ENCODE measurements at regions not wholly inside any gene's neighbourhood (a gene's known extent, or its start where the extent isn't known, plus 50 kb on each side); places are given as distances from the start of the nearest gene placed in this dataset.

GRCh38 chr5:5584236-5584745, 161.8 kb downstream of the ICE1 start:
- TF ChIP-seq CTCF (IDR thresholded peaks at IDR 0.05) = no peak
- TF ChIP-seq POLR2A (IDR thresholded peaks at IDR 0.05) = no peak

Data from adrenal gland (tissue), 5 donors.